Mammary epithelial cell (primary cell): ENCODE measurements at regions not wholly inside any gene's neighbourhood (a gene's known extent, or its start where the extent isn't known, plus 50 kb on each side); places are given as distances from the start of the nearest gene placed in this dataset.

Source experiments
- EZH2 ChIP-seq: IDR thresholded peaks from 2 replicates; pipeline ENCODE4 v1.6.1; 2012; ENCODE audit warnings: low read length, inconsistent platforms, borderline replicate concordance
- TF ChIP-seq, protein P1 (sequence below), 2 donors: IDR thresholded peaks in 1 of 2; conservative IDR thresholded peaks in 1 of 2; 2 replicates each; pipeline ENCODE4 v1.5.1; 2011 to 2012; ENCODE audit warnings: inconsistent platforms in 2 of 2, low read length in 2 of 2, mild to moderate bottlenecking in 2 of 2, control low read depth in 1 of 2, low read depth in 1 of 2; ENCODE audit not compliant: insufficient read depth in 1 of 2; ENCODE audit errors: extremely low read depth in 1 of 2

DNA sequence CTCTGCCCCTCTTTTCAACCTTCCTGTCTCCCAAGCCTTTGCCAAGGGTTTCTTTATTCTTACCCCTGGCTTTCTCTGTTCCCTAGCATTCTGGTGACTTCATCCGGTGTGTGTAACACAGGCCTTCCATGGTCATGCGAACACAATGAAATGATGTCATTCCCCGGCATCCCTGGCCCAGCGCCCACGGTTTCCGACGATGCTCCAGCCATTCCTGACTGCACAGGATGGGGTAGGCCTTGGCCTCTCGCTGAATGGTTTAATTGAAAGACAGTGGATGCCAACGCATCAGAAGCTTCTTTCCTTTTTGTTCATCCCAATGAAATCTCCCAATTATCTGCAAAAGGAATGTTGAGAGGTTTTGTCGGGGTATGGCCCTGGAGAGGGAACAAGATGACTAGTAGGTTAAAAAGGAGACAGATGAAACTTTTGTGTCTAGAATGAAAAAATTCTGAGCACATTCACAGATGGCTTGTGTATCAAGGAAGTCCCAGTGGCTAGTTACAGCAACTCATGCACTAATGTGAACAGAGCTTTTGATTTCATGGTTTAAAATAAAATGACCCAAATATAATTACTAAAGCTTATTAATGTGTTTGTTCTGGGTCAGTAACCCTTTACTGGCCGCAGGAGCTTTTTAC, 655.0 kb downstream of the QKI start:
- TF ChIP-seq, protein P1, sequence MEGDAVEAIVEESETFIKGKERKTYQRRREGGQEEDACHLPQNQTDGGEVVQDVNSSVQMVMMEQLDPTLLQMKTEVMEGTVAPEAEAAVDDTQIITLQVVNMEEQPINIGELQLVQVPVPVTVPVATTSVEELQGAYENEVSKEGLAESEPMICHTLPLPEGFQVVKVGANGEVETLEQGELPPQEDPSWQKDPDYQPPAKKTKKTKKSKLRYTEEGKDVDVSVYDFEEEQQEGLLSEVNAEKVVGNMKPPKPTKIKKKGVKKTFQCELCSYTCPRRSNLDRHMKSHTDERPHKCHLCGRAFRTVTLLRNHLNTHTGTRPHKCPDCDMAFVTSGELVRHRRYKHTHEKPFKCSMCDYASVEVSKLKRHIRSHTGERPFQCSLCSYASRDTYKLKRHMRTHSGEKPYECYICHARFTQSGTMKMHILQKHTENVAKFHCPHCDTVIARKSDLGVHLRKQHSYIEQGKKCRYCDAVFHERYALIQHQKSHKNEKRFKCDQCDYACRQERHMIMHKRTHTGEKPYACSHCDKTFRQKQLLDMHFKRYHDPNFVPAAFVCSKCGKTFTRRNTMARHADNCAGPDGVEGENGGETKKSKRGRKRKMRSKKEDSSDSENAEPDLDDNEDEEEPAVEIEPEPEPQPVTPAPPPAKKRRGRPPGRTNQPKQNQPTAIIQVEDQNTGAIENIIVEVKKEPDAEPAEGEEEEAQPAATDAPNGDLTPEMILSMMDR (conservative IDR thresholded peaks at IDR 0.05 in 1 of 2, IDR thresholded peaks at IDR 0.05 in 1 of 2; ENCODE audit: extremely low read depth in 1 of 2, insufficient read depth in 1 of 2, low read depth in 1 of 2, low read length in 2 of 2), result no peak
- no peak for TF ChIP-seq EZH2
